ENCODE measurements at regions not wholly inside any gene's neighbourhood (a gene's known extent, or its start where the extent isn't known, plus 50 kb on each side); places are given as distances from the start of the nearest gene placed in this dataset.
"Not testable (repeated sequence)": the region's sequence is repeated elsewhere in the genome, so short reads cannot be mapped to it uniquely, and the experiment has no call there.

GRCh38 chr3:192968901-192969300 is 51.2 kb upstream of the MB21D2 start:
- DNase-seq = peak; percentile 47

- DNase-seq = no peak
Measured at GRCh38 chr3:192980632-192981031, 63.0 kb upstream of the MB21D2 start.

GRCh38 chr3:192986379-192986778 is 68.7 kb upstream of the MB21D2 start:
- no peak for DNase-seq

GRCh38 chr3:192991356-192991755 is 73.7 kb upstream of the MB21D2 start:
- DNase-seq = no peak

GRCh38 chr3:192992361-192992760 is 74.7 kb upstream of the MB21D2 start:
- no peak for DNase-seq

GRCh38 chr3:192993411-192993810 is 75.8 kb upstream of the MB21D2 start:
- DNase-seq = no peak

GRCh38 chr3:193001113-193001512 is 83.5 kb upstream of the MB21D2 start:
- DNase-seq = not testable (repeated sequence)

- not testable (repeated sequence) for DNase-seq
Measured at GRCh38 chr3:193003624-193004023, 86.0 kb upstream of the MB21D2 start.

GRCh38 chr3:193008654-193009053 is 91.0 kb upstream of the MB21D2 start:
- DNase-seq = no peak

GRCh38 chr3:193010191-193010590 is 92.5 kb upstream of the MB21D2 start:
- no peak for DNase-seq

GRCh38 chr3:193011958-193012357 is 94.3 kb upstream of the MB21D2 start:
- DNase-seq = no peak

- no peak for DNase-seq
Measured at GRCh38 chr3:193014902-193015301, 97.2 kb upstream of the MB21D2 start.

GRCh38 chr3:193016437-193016901 is 98.8 kb upstream of the MB21D2 start:
- no peak for DNase-seq

- no peak for DNase-seq
Measured at GRCh38 chr3:193021506-193022010, 103.9 kb upstream of the MB21D2 start.

- DNase-seq = no peak
Measured at GRCh38 chr3:193023218-193023617, 105.6 kb upstream of the MB21D2 start.

GRCh38 chr3:193028258-193028657 is 110.6 kb upstream of the MB21D2 start:
- no peak for DNase-seq

GRCh38 chr3:193029800-193030199 is 112.1 kb upstream of the MB21D2 start:
- DNase-seq = no peak

GRCh38 chr3:193030276-193030675 is 112.6 kb upstream of the MB21D2 start:
- peak; percentile 36 for DNase-seq

- DNase-seq = no peak
Measured at GRCh38 chr3:193031911-193032310, 114.3 kb upstream of the MB21D2 start.

GRCh38 chr3:193033226-193033780 is 115.6 kb upstream of the MB21D2 start:
- DNase-seq = no peak

GRCh38 chr3:193037828-193038227 is 120.2 kb upstream of the MB21D2 start:
- DNase-seq = not testable (repeated sequence)

GRCh38 chr3:193039058-193039457 is 121.4 kb upstream of the MB21D2 start:
- DNase-seq = no peak

- DNase-seq = peak; percentile 51
Measured at GRCh38 chr3:193040836-193041672, 123.4 kb upstream of the MB21D2 start.

GRCh38 chr3:193046371-193046770 is 128.7 kb upstream of the MB21D2 start:
- no peak for DNase-seq
